PFSK-1 (cell line): ENCODE measurements at regions not wholly inside any gene's neighbourhood (a gene's known extent, or its start where the extent isn't known, plus 50 kb on each side); places are given as distances from the start of the nearest gene placed in this dataset.

Source experiments
- POLR2AphosphoS5 ChIP-seq: IDR thresholded peaks from 2 replicates; pipeline ENCODE4 v1.6.1; 2012; ENCODE audit warnings: low read depth, mild to moderate bottlenecking, control low read depth, low read length, moderate library complexity
- REST ChIP-seq, 2 experiments: IDR thresholded peaks; 2 replicates each; pipeline versions ENCODE4 v1.6.1 to v1.8.0; 2011 to 2012; ENCODE audit warnings: low read depth in 2 of 2, low read length in 2 of 2, control low read depth in 1 of 2, inconsistent platforms in 1 of 2, mild to moderate bottlenecking in 1 of 2, moderate library complexity in 1 of 2; ENCODE audit not compliant: insufficient read depth in 1 of 2
- SIN3A ChIP-seq: IDR thresholded peaks from 2 replicates; pipeline ENCODE4 v1.6.1; 2012; ENCODE audit warnings: mild to moderate bottlenecking, low read length, moderate library complexity, borderline replicate concordance; ENCODE audit not compliant: insufficient read depth
- TAF1 ChIP-seq: IDR thresholded peaks from 2 replicates; pipeline ENCODE4 v1.6.1; 2012; ENCODE audit warnings: low read length, control low read depth, borderline replicate concordance; ENCODE audit not compliant: insufficient read depth

- TF ChIP-seq POLR2AphosphoS5 (no peak), REST (IDR thresholded peaks at IDR 0.05; ENCODE audit: insufficient read depth in 1 of 2, low read depth in 2 of 2, low read length in 2 of 2) (no peak), SIN3A (no peak), TAF1 (no peak)
These were observed 275.8 kb downstream of the FAT3 start for GRCh38 chr11:92500453-92500852.
